Ishikawa (cell line): ENCODE measurements at regions not wholly inside any gene's neighbourhood (a gene's known extent, or its start where the extent isn't known, plus 50 kb on each side); places are given as distances from the start of the nearest gene placed in this dataset.

Source experiments
- CEBPB ChIP-seq: IDR thresholded peaks from 2 replicates; pipeline ENCODE4 v1.6.1; 2012
- CREB1 ChIP-seq: IDR thresholded peaks from 2 replicates; pipeline ENCODE4 v1.6.1; 2012; ENCODE audit warnings: low read depth
- EGR1 ChIP-seq: IDR thresholded peaks from 2 replicates; pipeline ENCODE4 v1.6.1; 2012
- EP300 ChIP-seq: IDR thresholded peaks from 2 replicates; pipeline ENCODE4 v1.6.1; 2012; ENCODE audit warnings: borderline replicate concordance
- FOXM1 ChIP-seq: IDR thresholded peaks from 2 replicates; pipeline ENCODE4 v1.6.1; 2012; ENCODE audit warnings: low read depth, borderline replicate concordance
- MAX ChIP-seq: IDR thresholded peaks from 2 replicates; pipeline ENCODE4 v1.6.1; 2012
- NFIC ChIP-seq: IDR thresholded peaks from 2 replicates; pipeline ENCODE4 v1.6.1; 2012
- RAD21 ChIP-seq: IDR thresholded peaks from 2 replicates; pipeline ENCODE4 v1.6.1; 2012; ENCODE audit warnings: low read depth
- REST ChIP-seq: IDR thresholded peaks from 2 replicates; pipeline ENCODE4 v1.6.1; 2012; ENCODE audit warnings: low read depth, mild to moderate bottlenecking
- TAF1 ChIP-seq: IDR thresholded peaks from 2 replicates; pipeline ENCODE4 v1.6.1; 2012; ENCODE audit warnings: low read depth, mild to moderate bottlenecking
- TCF12 ChIP-seq: IDR thresholded peaks from 2 replicates; pipeline ENCODE4 v1.6.1; 2012; ENCODE audit warnings: low read depth
- TEAD4 ChIP-seq: IDR thresholded peaks from 2 replicates; pipeline ENCODE4 v1.6.1; 2012
- USF1 ChIP-seq: IDR thresholded peaks from 2 replicates; pipeline ENCODE4 v1.6.1; 2012
- YY1 ChIP-seq: IDR thresholded peaks from 2 replicates; pipeline ENCODE4 v1.6.1; 2012; ENCODE audit warnings: low read depth
- ZBTB7A ChIP-seq: IDR thresholded peaks from 2 replicates; pipeline ENCODE4 v1.6.1; 2012; ENCODE audit warnings: low read depth

- no peak for TF ChIP-seq TEAD4
- no peak for TF ChIP-seq CEBPB
- TF ChIP-seq CREB1: no peak
- no peak for TF ChIP-seq TCF12
- TF ChIP-seq EGR1: no peak
- no peak for TF ChIP-seq EP300
- TF ChIP-seq FOXM1: no peak
- no peak for TF ChIP-seq RAD21
- TF ChIP-seq REST: no peak
- no peak for TF ChIP-seq TAF1
- TF ChIP-seq MAX: no peak
- TF ChIP-seq USF1: no peak
- TF ChIP-seq ZBTB7A: no peak
These were observed 350.5 kb downstream of the CCDC85A start for GRCh38 chr2:56534321-56534720.

GRCh38 chr2:56537756-56538155, 354.0 kb downstream of the CCDC85A start:
- TF ChIP-seq ZBTB7A (no peak), CREB1 (no peak), TAF1 (no peak), REST (no peak), NFIC (no peak), TCF12 (no peak), USF1 (no peak), MAX (no peak), CEBPB (no peak), TEAD4 (no peak), EGR1 (no peak), EP300 (no peak), RAD21 (no peak), FOXM1 (no peak), YY1 (no peak)

GRCh38 chr2:56539618-56540017, 355.8 kb downstream of the CCDC85A start:
- TF ChIP-seq USF1 (no peak), TEAD4 (no peak), TCF12 (no peak), EGR1 (no peak), MAX (no peak), ZBTB7A (no peak), CEBPB (no peak), FOXM1 (no peak), REST (no peak), EP300 (no peak), CREB1 (no peak), TAF1 (no peak), NFIC (no peak), YY1 (no peak), RAD21 (no peak)

- TF ChIP-seq TCF12 (no peak), EGR1 (no peak), TEAD4 (no peak), YY1 (no peak), CEBPB (no peak), REST (no peak), CREB1 (no peak), RAD21 (no peak), NFIC (no peak), USF1 (no peak), TAF1 (no peak), ZBTB7A (no peak), FOXM1 (no peak), EP300 (no peak), MAX (no peak)
These were observed 356.7 kb downstream of the CCDC85A start for GRCh38 chr2:56540467-56540866.
